Loucy (cell line): ENCODE measurements at regions not wholly inside any gene's neighbourhood (a gene's known extent, or its start where the extent isn't known, plus 50 kb on each side); places are given as distances from the start of the nearest gene placed in this dataset.

Experiments used
- H2AFZ ChIP-seq: fragments of 200-600 bp; sonication (generic); 2 replicates; pipeline ENCODE4 v1.6.0; 2016; ENCODE audit warnings: antibody characterized with exemption, mild to moderate bottlenecking, low read length, moderate library complexity
- H3F3A ChIP-seq: fragments of 200-600 bp; 2 replicates; pipeline ENCODE4 v1.6.0; 2016; ENCODE audit warnings: antibody characterized with exemption, low read depth, mild to moderate bottlenecking
- H3K27me3 ChIP-seq: fragments of 200-600 bp; sonication (generic); 2 replicates; pipeline ENCODE4 v1.6.1; 2014; ENCODE audit warnings: low read length, mild to moderate bottlenecking; ENCODE audit not compliant: insufficient read depth, poor library complexity, severe bottlenecking
- H3K36me3 ChIP-seq: fragments of 200-600 bp; sonication (generic); 2 replicates; pipeline ENCODE4 v1.6.1; 2016; ENCODE audit warnings: low read length; ENCODE audit not compliant: insufficient read depth
- H3K4me1 ChIP-seq: fragments of 200-600 bp; sonication (generic); 2 replicates; pipeline ENCODE4 v1.5.1; 2014; ENCODE audit warnings: low read length, mild to moderate bottlenecking; ENCODE audit not compliant: insufficient read depth, poor library complexity, severe bottlenecking
- H3K4me2 ChIP-seq: fragments of 200-600 bp; sonication (generic); 2 replicates; pipeline ENCODE4 v1.6.0; 2014; ENCODE audit warnings: antibody characterized with exemption, low read length, low read depth, mild to moderate bottlenecking; ENCODE audit not compliant: poor library complexity, severe bottlenecking
- H3K4me3 ChIP-seq: fragments of 200-600 bp; sonication (generic); 2 replicates; pipeline ENCODE4 v1.5.1; 2014; ENCODE audit warnings: low read length, mild to moderate bottlenecking, mixed read lengths; ENCODE audit not compliant: poor library complexity, severe bottlenecking
- H3K79me2 ChIP-seq: fragments of 200-600 bp; sonication (generic); 2 replicates; pipeline ENCODE4 v1.6.1; 2014; ENCODE audit warnings: low read length; ENCODE audit not compliant: insufficient read depth
- H3K9ac ChIP-seq: fragments of 200-600 bp; sonication (generic); 2 replicates; pipeline ENCODE4 v1.6.0; 2014; ENCODE audit warnings: mild to moderate bottlenecking, low read depth, low read length, moderate library complexity; ENCODE audit not compliant: poor library complexity, severe bottlenecking
- H3K9me2 ChIP-seq: fragments of 200-600 bp; sonication (generic); replicated peaks from 2 replicates; pipeline ENCODE4 v1.6.1; 2016; ENCODE audit warnings: low read depth, low read length, mixed read lengths
- H3K9me3 ChIP-seq: fragments of 200-600 bp; sonication (generic); 2 replicates; pipeline ENCODE4 v1.6.1; 2014; ENCODE audit warnings: mild to moderate bottlenecking, antibody characterized with exemption, low read length, low read depth; ENCODE audit not compliant: insufficient read depth
- H4K20me1 ChIP-seq: fragments of 200-600 bp; sonication (generic); 2 replicates; pipeline ENCODE4 v1.6.0; 2014; ENCODE audit warnings: antibody characterized with exemption, low read length, mild to moderate bottlenecking; ENCODE audit not compliant: insufficient read depth, poor library complexity, severe bottlenecking
- EZH2phosphoT487 ChIP-seq: fragments of 200-600 bp; IDR thresholded peaks from 2 replicates; pipeline ENCODE4 v1.6.1; 2018; ENCODE audit warnings: antibody characterized with exemption, mild to moderate bottlenecking, moderate library complexity, borderline replicate concordance
- TF ChIP-seq, protein P1 (sequence below): fragments of 200-600 bp; sonication (generic); conservative IDR thresholded peaks from 2 replicates; pipeline ENCODE4 v1.5.1; 2014; ENCODE audit warnings: mild to moderate bottlenecking, antibody characterized with exemption, low read length

DNA sequence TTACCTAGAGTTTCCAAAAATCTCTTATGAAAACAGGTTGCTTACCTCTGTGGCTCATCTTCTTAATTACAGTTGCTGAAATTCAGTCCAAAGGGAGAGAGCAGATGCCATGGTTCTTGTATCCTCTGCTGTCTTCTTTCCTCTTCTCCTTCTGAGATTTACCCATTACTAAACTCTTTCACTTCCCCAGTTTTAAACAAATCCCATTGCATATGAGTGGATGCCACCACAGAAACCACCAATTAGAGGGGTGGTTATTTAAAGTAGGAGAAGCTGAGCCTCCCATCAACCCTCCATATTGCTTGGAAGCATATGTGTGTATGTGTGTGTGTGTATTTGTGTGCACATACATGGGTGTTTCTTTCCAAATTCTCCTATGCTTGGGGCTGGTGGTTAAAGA, 128.5 kb upstream of the KCNK1 start:
- H3K4me1 ChIP-seq, result no peaks in the 10 kb centered on the region
- H3K9me2 ChIP-seq, result no peaks in the 10 kb centered on the region
- no peaks in the 10 kb centered on the region for H4K20me1 ChIP-seq
- no peaks in the 10 kb centered on the region for H3K9me3 ChIP-seq
- no peak overlapping the region for H3K4me3 ChIP-seq
- TF ChIP-seq, protein P1, sequence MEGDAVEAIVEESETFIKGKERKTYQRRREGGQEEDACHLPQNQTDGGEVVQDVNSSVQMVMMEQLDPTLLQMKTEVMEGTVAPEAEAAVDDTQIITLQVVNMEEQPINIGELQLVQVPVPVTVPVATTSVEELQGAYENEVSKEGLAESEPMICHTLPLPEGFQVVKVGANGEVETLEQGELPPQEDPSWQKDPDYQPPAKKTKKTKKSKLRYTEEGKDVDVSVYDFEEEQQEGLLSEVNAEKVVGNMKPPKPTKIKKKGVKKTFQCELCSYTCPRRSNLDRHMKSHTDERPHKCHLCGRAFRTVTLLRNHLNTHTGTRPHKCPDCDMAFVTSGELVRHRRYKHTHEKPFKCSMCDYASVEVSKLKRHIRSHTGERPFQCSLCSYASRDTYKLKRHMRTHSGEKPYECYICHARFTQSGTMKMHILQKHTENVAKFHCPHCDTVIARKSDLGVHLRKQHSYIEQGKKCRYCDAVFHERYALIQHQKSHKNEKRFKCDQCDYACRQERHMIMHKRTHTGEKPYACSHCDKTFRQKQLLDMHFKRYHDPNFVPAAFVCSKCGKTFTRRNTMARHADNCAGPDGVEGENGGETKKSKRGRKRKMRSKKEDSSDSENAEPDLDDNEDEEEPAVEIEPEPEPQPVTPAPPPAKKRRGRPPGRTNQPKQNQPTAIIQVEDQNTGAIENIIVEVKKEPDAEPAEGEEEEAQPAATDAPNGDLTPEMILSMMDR, result no peak
- no peak for TF ChIP-seq EZH2phosphoT487
- no peaks in the 10 kb centered on the region for H3K27me3 ChIP-seq
- H3K36me3 ChIP-seq, result no peaks in the 10 kb centered on the region
- H2AFZ ChIP-seq, result no peak overlapping the region
- no peak overlapping the region for H3K4me2 ChIP-seq
- no peaks in the 10 kb centered on the region for H3K79me2 ChIP-seq
- H3F3A ChIP-seq, result no peaks in the 10 kb centered on the region
- H3K9ac ChIP-seq, result no peak overlapping the region

DNA sequence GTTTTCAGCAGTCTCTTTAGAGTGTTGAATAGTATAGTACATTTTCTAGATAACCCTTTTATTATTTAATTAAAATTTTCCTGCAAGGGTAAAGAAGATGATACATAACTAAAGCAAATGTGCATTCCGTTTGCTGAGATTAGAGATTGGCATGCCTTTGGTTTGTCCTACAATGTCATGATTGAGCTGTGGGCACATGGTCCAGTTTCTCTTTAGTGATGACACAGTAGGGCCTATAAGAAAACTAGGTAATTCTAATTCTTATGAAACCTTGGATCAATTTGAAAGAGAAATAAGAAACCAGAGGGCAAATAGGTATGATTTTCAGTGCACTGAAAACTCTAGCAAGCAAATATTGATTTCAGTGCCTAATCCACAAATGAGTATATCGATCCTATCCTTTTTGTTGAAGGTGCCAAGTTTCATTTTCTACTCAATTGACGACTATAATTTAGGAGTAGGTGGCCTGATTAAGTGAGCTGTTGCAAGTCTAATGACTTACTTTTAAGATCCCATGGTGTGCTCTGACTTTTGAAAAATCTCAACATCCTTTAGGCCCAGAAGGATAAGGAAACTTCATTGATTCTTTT, 128.0 kb upstream of the KCNK1 start:
- no peaks in the 10 kb centered on the region for H3K36me3 ChIP-seq
- H3K4me2 ChIP-seq, result no peak overlapping the region
- no peaks in the 10 kb centered on the region for H3K9me2 ChIP-seq
- H3K9ac ChIP-seq, result no peak overlapping the region
- H3K27me3 ChIP-seq, result no peaks in the 10 kb centered on the region
- no peak overlapping the region for H3K4me3 ChIP-seq
- H3F3A ChIP-seq, result no peaks in the 10 kb centered on the region
- H3K4me1 ChIP-seq, result no peaks in the 10 kb centered on the region
- no peak overlapping the region for H2AFZ ChIP-seq
- no peaks in the 10 kb centered on the region for H4K20me1 ChIP-seq
- no peaks in the 10 kb centered on the region for H3K9me3 ChIP-seq
- TF ChIP-seq, protein P1, result no peak
- TF ChIP-seq EZH2phosphoT487, result no peak
- H3K79me2 ChIP-seq, result no peaks in the 10 kb centered on the region

DNA sequence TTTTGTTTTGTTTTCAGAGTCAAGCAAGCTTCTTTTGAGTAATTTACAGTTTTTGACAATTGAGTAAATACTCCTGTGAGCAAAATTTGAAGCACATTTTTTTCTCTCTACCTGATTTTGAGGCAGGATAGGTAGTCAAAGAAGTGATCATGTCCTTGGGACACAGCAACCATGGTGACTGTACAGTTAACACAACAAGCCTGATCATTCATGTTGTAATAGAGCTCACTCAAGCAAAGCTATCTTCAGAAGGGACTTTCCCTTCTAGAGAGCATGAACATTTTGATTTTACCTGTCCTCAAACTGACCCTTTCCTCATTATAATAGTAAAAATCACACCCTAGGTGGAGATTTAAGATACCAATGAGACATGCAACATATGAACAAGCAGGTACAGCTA, 126.5 kb upstream of the KCNK1 start:
- Histone ChIP-seq H2AFZ (no peak overlapping the region), H3K36me3 (no peaks in the 10 kb centered on the region), H3F3A (no peaks in the 10 kb centered on the region), H3K9ac (no peak overlapping the region), H3K79me2 (no peaks in the 10 kb centered on the region), H3K27me3 (no peaks in the 10 kb centered on the region), H3K4me3 (no peak overlapping the region), H3K4me1 (no peaks in the 10 kb centered on the region), H3K4me2 (no peak overlapping the region), H4K20me1 (no peaks in the 10 kb centered on the region), H3K9me3 (no peaks in the 10 kb centered on the region), H3K9me2 (no peaks in the 10 kb centered on the region)
- no peak for TF ChIP-seq EZH2phosphoT487
- TF ChIP-seq, protein P1, result no peak
